Mucosa of gallbladder (tissue), 1 donor: ENCODE measurements at regions not wholly inside any gene's neighbourhood (a gene's known extent, or its start where the extent isn't known, plus 50 kb on each side); places are given as distances from the start of the nearest gene placed in this dataset.

Experiments used
- DNase-seq: peaks from one replicate; pipeline ENCODE4 v3.0.0-alpha.2; 2020; ENCODE audit warnings: low spot score
- donor health status: DM: no; HTN: no; CAD: no.

GRCh38 chr19:30667227-30667626 is 295.0 kb downstream of the ZNF536 start:
- DNase-seq: no peak

GRCh38 chr19:30666301-30666803 is 294.2 kb downstream of the ZNF536 start:
- peak; percentile 40 for DNase-seq

- DNase-seq: no peak
Observed at GRCh38 chr19:30665449-30665848, 293.3 kb downstream of the ZNF536 start.

- DNase-seq: no peak
Observed at GRCh38 chr19:30663611-30664174, 291.5 kb downstream of the ZNF536 start.

GRCh38 chr19:30662211-30662861 is 290.2 kb downstream of the ZNF536 start:
- DNase-seq: no peak

GRCh38 chr19:30659638-30660037 is 287.5 kb downstream of the ZNF536 start:
- DNase-seq: no peak

GRCh38 chr19:30656520-30657100 is 284.4 kb downstream of the ZNF536 start:
- DNase-seq: no peak

- DNase-seq: no peak
Observed at GRCh38 chr19:30653646-30654386, 281.6 kb downstream of the ZNF536 start.

- DNase-seq: no peak
Observed at GRCh38 chr19:30652751-30653150, 280.6 kb downstream of the ZNF536 start.

GRCh38 chr19:30651691-30652090 is 279.5 kb downstream of the ZNF536 start:
- no peak for DNase-seq

- no peak for DNase-seq
Observed at GRCh38 chr19:30651066-30651465, 278.9 kb downstream of the ZNF536 start.

GRCh38 chr19:30649934-30650614 is 277.9 kb downstream of the ZNF536 start:
- peak; percentile 18 for DNase-seq

- DNase-seq: no peak
Observed at GRCh38 chr19:30648866-30649862, 277.0 kb downstream of the ZNF536 start.

GRCh38 chr19:30647891-30648720 is 275.9 kb downstream of the ZNF536 start:
- no peak for DNase-seq

- DNase-seq: no peak
Observed at GRCh38 chr19:30646806-30647205, 274.6 kb downstream of the ZNF536 start.

- DNase-seq: no peak
Observed at GRCh38 chr19:30645946-30646577, 273.9 kb downstream of the ZNF536 start.

GRCh38 chr19:30640252-30640965 is 268.2 kb downstream of the ZNF536 start:
- no peak for DNase-seq

GRCh38 chr19:30638889-30639288 is 266.7 kb downstream of the ZNF536 start:
- DNase-seq: no peak

GRCh38 chr19:30637926-30638325 is 265.7 kb downstream of the ZNF536 start:
- DNase-seq: no peak
